ENCODE measurements at regions not wholly inside any gene's neighbourhood (a gene's known extent, or its start where the extent isn't known, plus 50 kb on each side); places are given as distances from the start of the nearest gene placed in this dataset.

- WGBS: 82% methylated on average over 6 of the region's 6 CpGs
- Histone ChIP-seq H3K4me3 (ENCODE audit: low read length) (no peak overlapping the region), H3K27me3 (ENCODE audit: insufficient read depth, low read length) (no peaks in the 10 kb centered on the region)
These were observed 97.2 kb downstream of the TRIM36 start for GRCh38 chr5:115072266-115073064.

GRCh38 chr5:115070737-115071136 lies 99.0 kb downstream of the TRIM36 start:
- 99% methylated on average over 3 of the region's 3 CpGs for WGBS
- no peaks in the 10 kb centered on the region for H3K9me3 ChIP-seq (ENCODE audit: insufficient read depth, low read depth, low read length)
- no peak overlapping the region for H3K27ac ChIP-seq (ENCODE audit: low read depth, low read length)
- no peaks in the 10 kb centered on the region for H3K27me3 ChIP-seq (ENCODE audit: insufficient read depth, low read length)
- no peak overlapping the region for H3K9ac ChIP-seq (ENCODE audit: low read depth, low read length)
- H3K4me1 ChIP-seq (ENCODE audit: insufficient read depth, low read length): peaks cover 15% of the 10 kb centered on the region
- H3K36me3 ChIP-seq (ENCODE audit: insufficient read depth, low read length): no peaks in the 10 kb centered on the region
- no peak overlapping the region for H3K4me3 ChIP-seq (ENCODE audit: low read length)

More at GRCh38 chr5:115072266-115073064, 97.2 kb downstream of the TRIM36 start:
- Histone ChIP-seq H3K27ac (ENCODE audit: low read depth, low read length) (no peak overlapping the region), H3K9me3 (ENCODE audit: insufficient read depth, low read depth, low read length) (no peaks in the 10 kb centered on the region), H3K9ac (ENCODE audit: low read depth, low read length) (no peak overlapping the region), H3K4me1 (ENCODE audit: insufficient read depth, low read length) (peaks cover 15% of the 10 kb centered on the region), H3K36me3 (ENCODE audit: insufficient read depth, low read length) (no peaks in the 10 kb centered on the region)

GRCh38 chr5:115069087-115069968 lies 100.4 kb downstream of the TRIM36 start:
- WGBS: 57% methylated on average over 2 of the region's 3 CpGs
- Histone ChIP-seq H3K4me3 (ENCODE audit: low read length) (no peak overlapping the region), H3K27ac (ENCODE audit: low read depth, low read length) (no peak overlapping the region), H3K36me3 (ENCODE audit: insufficient read depth, low read length) (no peaks in the 10 kb centered on the region), H3K9ac (ENCODE audit: low read depth, low read length) (no peak overlapping the region), H3K4me1 (ENCODE audit: insufficient read depth, low read length) (peaks cover 15% of the 10 kb centered on the region), H3K9me3 (ENCODE audit: insufficient read depth, low read depth, low read length) (no peaks in the 10 kb centered on the region), H3K27me3 (ENCODE audit: insufficient read depth, low read length) (no peaks in the 10 kb centered on the region)

- WGBS: 95% methylated on average over 14 of the region's 14 CpGs
- H3K36me3 ChIP-seq (ENCODE audit: insufficient read depth, low read length): no peaks in the 10 kb centered on the region
- H3K27ac ChIP-seq (ENCODE audit: low read depth, low read length): no peak overlapping the region
- H3K4me1 ChIP-seq (ENCODE audit: insufficient read depth, low read length): peaks cover 15% of the 10 kb centered on the region
- no peak overlapping the region for H3K9ac ChIP-seq (ENCODE audit: low read depth, low read length)
- no peaks in the 10 kb centered on the region for H3K9me3 ChIP-seq (ENCODE audit: insufficient read depth, low read depth, low read length)
- no peak overlapping the region for H3K4me3 ChIP-seq (ENCODE audit: low read length)
- no peaks in the 10 kb centered on the region for H3K27me3 ChIP-seq (ENCODE audit: insufficient read depth, low read length)
These were observed 101.2 kb downstream of the TRIM36 start for GRCh38 chr5:115068239-115069086.

- no peaks in the 10 kb centered on the region for H3K9me3 ChIP-seq (ENCODE audit: insufficient read depth, low read depth, low read length)
- WGBS: 95% methylated on average over 2 of the region's 2 CpGs
- no peaks in the 10 kb centered on the region for H3K27me3 ChIP-seq (ENCODE audit: insufficient read depth, low read length)
- H3K4me1 ChIP-seq (ENCODE audit: insufficient read depth, low read length): no peaks in the 10 kb centered on the region
- no peak overlapping the region for H3K27ac ChIP-seq (ENCODE audit: low read depth, low read length)
- H3K9ac ChIP-seq (ENCODE audit: low read depth, low read length): no peak overlapping the region
- no peak overlapping the region for H3K4me3 ChIP-seq (ENCODE audit: low read length)
- no peaks in the 10 kb centered on the region for H3K36me3 ChIP-seq (ENCODE audit: insufficient read depth, low read length)
These were observed 105.3 kb downstream of the TRIM36 start for GRCh38 chr5:115064380-115064779.

GRCh38 chr5:115054387-115054951 lies 115.2 kb downstream of the TRIM36 start:
- WGBS: 86% methylated on average over 1 of the region's 1 CpG
- no peaks in the 10 kb centered on the region for H3K27me3 ChIP-seq (ENCODE audit: insufficient read depth, low read length)
- H3K4me1 ChIP-seq (ENCODE audit: insufficient read depth, low read length): no peaks in the 10 kb centered on the region; the same call in 1 of the 2 replicates
- H3K9ac ChIP-seq (ENCODE audit: low read depth, low read length): no peak overlapping the region
- H3K27ac ChIP-seq (ENCODE audit: low read depth, low read length): no peak overlapping the region
- no peak overlapping the region for H3K4me3 ChIP-seq (ENCODE audit: low read length)
- no peaks in the 10 kb centered on the region for H3K36me3 ChIP-seq (ENCODE audit: insufficient read depth, low read length)
- no peaks in the 10 kb centered on the region for H3K9me3 ChIP-seq (ENCODE audit: insufficient read depth, low read depth, low read length)

GRCh38 chr5:115052948-115053347 lies 116.8 kb downstream of the TRIM36 start:
- Histone ChIP-seq H3K27me3 (ENCODE audit: insufficient read depth, low read length) (no peaks in the 10 kb centered on the region), H3K9me3 (ENCODE audit: insufficient read depth, low read depth, low read length) (no peaks in the 10 kb centered on the region), H3K9ac (ENCODE audit: low read depth, low read length) (no peak overlapping the region), H3K27ac (ENCODE audit: low read depth, low read length) (no peak overlapping the region), H3K4me1 (ENCODE audit: insufficient read depth, low read length) (no peaks in the 10 kb centered on the region; the same call in 1 of the 2 replicates), H3K4me3 (ENCODE audit: low read length) (no peak overlapping the region), H3K36me3 (ENCODE audit: insufficient read depth, low read length) (no peaks in the 10 kb centered on the region)
- WGBS: 97% methylated on average over 2 of the region's 2 CpGs

- Histone ChIP-seq H3K4me1 (ENCODE audit: insufficient read depth, low read length) (no peaks in the 10 kb centered on the region; the same call in 1 of the 2 replicates), H3K36me3 (ENCODE audit: insufficient read depth, low read length) (no peaks in the 10 kb centered on the region), H3K27me3 (ENCODE audit: insufficient read depth, low read length) (no peaks in the 10 kb centered on the region), H3K27ac (ENCODE audit: low read depth, low read length) (no peak overlapping the region), H3K9me3 (ENCODE audit: insufficient read depth, low read depth, low read length) (no peaks in the 10 kb centered on the region), H3K9ac (ENCODE audit: low read depth, low read length) (no peak overlapping the region), H3K4me3 (ENCODE audit: low read length) (no peak overlapping the region)
- 82% methylated on average over 3 of the region's 3 CpGs for WGBS
These were observed 118.8 kb downstream of the TRIM36 start for GRCh38 chr5:115050866-115051265.

- Histone ChIP-seq H3K36me3 (ENCODE audit: insufficient read depth, low read length) (no peaks in the 10 kb centered on the region), H3K27me3 (ENCODE audit: insufficient read depth, low read length) (no peaks in the 10 kb centered on the region), H3K4me3 (ENCODE audit: low read length) (no peak overlapping the region), H3K9ac (ENCODE audit: low read depth, low read length) (no peak overlapping the region), H3K9me3 (ENCODE audit: insufficient read depth, low read depth, low read length) (peaks cover 33% of the 10 kb centered on the region), H3K27ac (ENCODE audit: low read depth, low read length) (no peak overlapping the region), H3K4me1 (ENCODE audit: insufficient read depth, low read length) (no peaks in the 10 kb centered on the region)
- WGBS: 87% methylated on average over 3 of the region's 4 CpGs
These were observed 135.8 kb downstream of the TRIM36 start for GRCh38 chr5:115033861-115034260.

- Histone ChIP-seq H3K4me1 (ENCODE audit: insufficient read depth, low read length) (peaks cover 4% of the 10 kb centered on the region; the same call in 1 of the 2 replicates), H3K27ac (ENCODE audit: low read depth, low read length) (no peak overlapping the region), H3K36me3 (ENCODE audit: insufficient read depth, low read length) (no peaks in the 10 kb centered on the region), H3K9ac (ENCODE audit: low read depth, low read length) (no peak overlapping the region), H3K4me3 (ENCODE audit: low read length) (no peak overlapping the region), H3K9me3 (ENCODE audit: insufficient read depth, low read depth, low read length) (peaks cover 13% of the 10 kb centered on the region), H3K27me3 (ENCODE audit: insufficient read depth, low read length) (no peaks in the 10 kb centered on the region)
- WGBS: 33% methylated on average over 4 of the region's 4 CpGs
These were observed 141.2 kb downstream of the TRIM36 start for GRCh38 chr5:115028557-115028956.
